ENCODE measurements at regions not wholly inside any gene's neighbourhood (a gene's known extent, or its start where the extent isn't known, plus 50 kb on each side); places are given as distances from the start of the nearest gene placed in this dataset.

GRCh38 chr5:167425161-167425560, 866.3 kb upstream of the WWC1 start:
- no peak overlapping the region for H3K4me3 ChIP-seq
- ChIA-PET POLR2A (no interaction called here), CTCF (no interaction called here), SMC1A (ENCODE audit: uncharacterized antibody, unreplicated experiment) (interaction anchor here (0.6 kb wide), 1 partner anchor 44 kb away, joined by 3 read pairs; no protein-coding TSS in a partner anchor), RAD21 (ENCODE audit: unreplicated experiment) (no interaction called here)
- no peaks in the 10 kb centered on the region for H3K4me1 ChIP-seq (ENCODE audit: control insufficient read depth, insufficient read depth, low read length)
- no peak overlapping the region for H3K9ac ChIP-seq (ENCODE audit: control insufficient read depth, insufficient read depth, low read length)
- no TSS peak for BruUV-seq (replicated peaks)
- intact Hi-C loops (cut with micrococcal nuclease; ENCODE audit: unreplicated experiment) (no loop called here), in situ Hi-C loops (cut with MboI) (no loop called here)
- no peak overlapping the region for H2AFZ ChIP-seq (ENCODE audit: control insufficient read depth, low read depth, low read length)
- H3K79me2 ChIP-seq (ENCODE audit: control insufficient read depth, insufficient read depth, low read length): no peaks in the 10 kb centered on the region
- ATAC-seq: no peak
- TF ChIP-seq SKIL (IDR thresholded peaks at IDR 0.05; ENCODE audit: low read depth, poor library complexity, severe bottlenecking) (no peak), GATAD2B (conservative IDR thresholded peaks at IDR 0.05; ENCODE audit: low read depth) (no peak), JUND (IDR thresholded peaks at IDR 0.05; ENCODE audit: low read depth, low read length) (no peak), STAT1 (conservative IDR thresholded peaks at IDR 0.05) (no peak), FOXM1 (IDR thresholded peaks at IDR 0.05; ENCODE audit: low read depth, low read length) (no peak)
- H3K27me3 ChIP-seq (replicated peaks in 1 of 2; ENCODE audit: control insufficient read depth in 2 of 2, insufficient read depth in 2 of 2, low read length in 1 of 2): no peaks in the 10 kb centered on the region
- no peaks in the 10 kb centered on the region for H3K9me3 ChIP-seq (replicated peaks; ENCODE audit: control insufficient read depth, insufficient read depth, low read length)
- WGBS (ENCODE audit: insufficient coverage, insufficient replicate concordance, low lambda C conversion rate, missing lambda C conversion rate): 0% methylated on average over 3 of the region's 3 CpGs
- DNase-seq (ENCODE audit: low read depth, low spot score): no peak
- no peak for FAIRE-seq
- no peak overlapping the region for H3K27ac ChIP-seq (ENCODE audit: control insufficient read depth, insufficient read depth)
- H3K4me2 ChIP-seq (ENCODE audit: control insufficient read depth, insufficient read depth): no peak overlapping the region
- H4K20me1 ChIP-seq (ENCODE audit: control insufficient read depth, insufficient read depth): no peaks in the 10 kb centered on the region
- no peaks in the 10 kb centered on the region for H3K36me3 ChIP-seq (ENCODE audit: control insufficient read depth in 2 of 2, insufficient read depth in 2 of 2, low read length in 1 of 2)

- ChIA-PET RAD21 (ENCODE audit: unreplicated experiment) (no interaction called here), POLR2A (no interaction called here), CTCF (no interaction called here), SMC1A (ENCODE audit: uncharacterized antibody, unreplicated experiment) (interaction anchor here (0.6 kb wide), 1 partner anchor 128 kb away, joined by 3 read pairs; no protein-coding TSS in a partner anchor)
- BruUV-seq (replicated peaks): no TSS peak
- H3K27ac ChIP-seq (ENCODE audit: control insufficient read depth, insufficient read depth): no peak overlapping the region
- no peak overlapping the region for H2AFZ ChIP-seq (ENCODE audit: control insufficient read depth, low read depth, low read length)
- WGBS (ENCODE audit: insufficient coverage, insufficient replicate concordance, low lambda C conversion rate, missing lambda C conversion rate): 32% methylated on average over 3 of the region's 3 CpGs
- H3K9me3 ChIP-seq (replicated peaks; ENCODE audit: control insufficient read depth, insufficient read depth, low read length): no peaks in the 10 kb centered on the region
- DNase-seq (ENCODE audit: low read depth, low spot score): no peak
- no peaks in the 10 kb centered on the region for H3K36me3 ChIP-seq (ENCODE audit: control insufficient read depth in 2 of 2, insufficient read depth in 2 of 2, low read length in 1 of 2)
- H3K4me1 ChIP-seq (ENCODE audit: control insufficient read depth, insufficient read depth, low read length): no peaks in the 10 kb centered on the region
- H3K4me2 ChIP-seq (ENCODE audit: control insufficient read depth, insufficient read depth): no peak overlapping the region
- in situ Hi-C loops (cut with MboI) (no loop called here), intact Hi-C loops (cut with micrococcal nuclease; ENCODE audit: unreplicated experiment) (no loop called here)
- no peaks in the 10 kb centered on the region for H3K27me3 ChIP-seq (replicated peaks in 1 of 2; ENCODE audit: control insufficient read depth in 2 of 2, insufficient read depth in 2 of 2, low read length in 1 of 2)
- no peak for ATAC-seq
- no peak for FAIRE-seq
- H3K9ac ChIP-seq (ENCODE audit: control insufficient read depth, insufficient read depth, low read length): no peak overlapping the region
- no peak overlapping the region for H3K4me3 ChIP-seq
- H3K79me2 ChIP-seq (ENCODE audit: control insufficient read depth, insufficient read depth, low read length): no peaks in the 10 kb centered on the region
- no peaks in the 10 kb centered on the region for H4K20me1 ChIP-seq (ENCODE audit: control insufficient read depth, insufficient read depth)
- no peak for TF ChIP-seq CEBPB (IDR thresholded peaks at IDR 0.05; ENCODE audit: borderline replicate concordance in 1 of 2, low read depth in 2 of 2, low read length in 2 of 2)
- TF ChIP-seq ETV6 (conservative IDR thresholded peaks at IDR 0.05 in 1 of 2, IDR thresholded peaks at IDR 0.05 in 1 of 2; ENCODE audit: borderline replicate concordance in 1 of 2, low read depth in 1 of 2): no peak
- TF ChIP-seq NFXL1 (IDR thresholded peaks at IDR 0.05; ENCODE audit: borderline replicate concordance): no peak
- TF ChIP-seq, protein P1, sequence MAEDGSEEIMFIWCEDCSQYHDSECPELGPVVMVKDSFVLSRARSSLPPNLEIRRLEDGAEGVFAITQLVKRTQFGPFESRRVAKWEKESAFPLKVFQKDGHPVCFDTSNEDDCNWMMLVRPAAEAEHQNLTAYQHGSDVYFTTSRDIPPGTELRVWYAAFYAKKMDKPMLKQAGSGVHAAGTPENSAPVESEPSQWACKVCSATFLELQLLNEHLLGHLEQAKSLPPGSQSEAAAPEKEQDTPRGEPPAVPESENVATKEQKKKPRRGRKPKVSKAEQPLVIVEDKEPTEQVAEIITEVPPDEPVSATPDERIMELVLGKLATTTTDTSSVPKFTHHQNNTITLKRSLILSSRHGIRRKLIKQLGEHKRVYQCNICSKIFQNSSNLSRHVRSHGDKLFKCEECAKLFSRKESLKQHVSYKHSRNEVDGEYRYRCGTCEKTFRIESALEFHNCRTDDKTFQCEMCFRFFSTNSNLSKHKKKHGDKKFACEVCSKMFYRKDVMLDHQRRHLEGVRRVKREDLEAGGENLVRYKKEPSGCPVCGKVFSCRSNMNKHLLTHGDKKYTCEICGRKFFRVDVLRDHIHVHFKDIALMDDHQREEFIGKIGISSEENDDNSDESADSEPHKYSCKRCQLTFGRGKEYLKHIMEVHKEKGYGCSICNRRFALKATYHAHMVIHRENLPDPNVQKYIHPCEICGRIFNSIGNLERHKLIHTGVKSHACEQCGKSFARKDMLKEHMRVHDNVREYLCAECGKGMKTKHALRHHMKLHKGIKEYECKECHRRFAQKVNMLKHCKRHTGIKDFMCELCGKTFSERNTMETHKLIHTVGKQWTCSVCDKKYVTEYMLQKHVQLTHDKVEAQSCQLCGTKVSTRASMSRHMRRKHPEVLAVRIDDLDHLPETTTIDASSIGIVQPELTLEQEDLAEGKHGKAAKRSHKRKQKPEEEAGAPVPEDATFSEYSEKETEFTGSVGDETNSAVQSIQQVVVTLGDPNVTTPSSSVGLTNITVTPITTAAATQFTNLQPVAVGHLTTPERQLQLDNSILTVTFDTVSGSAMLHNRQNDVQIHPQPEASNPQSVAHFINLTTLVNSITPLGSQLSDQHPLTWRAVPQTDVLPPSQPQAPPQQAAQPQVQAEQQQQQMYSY (CRISPR knock-in tag; IDR thresholded peaks at IDR 0.05): no peak
- no peak for TF ChIP-seq RB1 (IDR thresholded peaks at IDR 0.05; ENCODE audit: borderline replicate concordance)
- no peak for TF ChIP-seq BHLHE40 (IDR thresholded peaks at IDR 0.05; ENCODE audit: borderline replicate concordance in 1 of 2, low read depth in 2 of 2, low read length in 1 of 2)
- no peak for TF ChIP-seq ESRRA (IDR thresholded peaks at IDR 0.05; ENCODE audit: low read length)
- no peak for TF ChIP-seq TAF1 (IDR thresholded peaks at IDR 0.05; ENCODE audit: borderline replicate concordance, low read depth, low read length)
Observed at GRCh38 chr5:167426501-167426900, 864.9 kb upstream of the WWC1 start.

Measured in GM12878 (cell line).